Mononuclear cell (primary cell): ENCODE measurements at regions not wholly inside any gene's neighbourhood (a gene's known extent, or its start where the extent isn't known, plus 50 kb on each side); places are given as distances from the start of the nearest gene placed in this dataset.

Experiments
- H3K27me3 ChIP-seq: 2 replicates; pipeline ENCODE4 v1.6.0; 2011; ENCODE audit warnings: low read length, control low read depth; ENCODE audit not compliant: insufficient read depth
- H3K4me1 ChIP-seq: 2 replicates; pipeline ENCODE4 v1.5.1; 2011; ENCODE audit warnings: mild to moderate bottlenecking, low read length, control low read depth; ENCODE audit not compliant: insufficient read depth
- H3K4me3 ChIP-seq: 2 replicates; pipeline ENCODE4 v1.5.1; 2011; ENCODE audit warnings: mild to moderate bottlenecking, low read length, moderate library complexity
- H3K9me3 ChIP-seq: 2 replicates; pipeline ENCODE4 v1.5.1; 2011; ENCODE audit warnings: low read depth, mild to moderate bottlenecking, control low read depth, low read length

GRCh38 chr4:57291911-57292310 lies 181.7 kb upstream of the IGFBP7 start:
- H3K4me1 ChIP-seq = no peaks in the 10 kb centered on the region
- no peaks in the 10 kb centered on the region for H3K27me3 ChIP-seq
- H3K9me3 ChIP-seq = no peaks in the 10 kb centered on the region
- H3K4me3 ChIP-seq = no peak overlapping the region

GRCh38 chr4:57287687-57288604 lies 177.8 kb upstream of the IGFBP7 start:
- Histone ChIP-seq H3K4me3 (no peak overlapping the region), H3K9me3 (no peaks in the 10 kb centered on the region), H3K27me3 (no peaks in the 10 kb centered on the region), H3K4me1 (no peaks in the 10 kb centered on the region)

- no peaks in the 10 kb centered on the region for H3K9me3 ChIP-seq
- H3K27me3 ChIP-seq = no peaks in the 10 kb centered on the region
- no peaks in the 10 kb centered on the region for H3K4me1 ChIP-seq
- no peak overlapping the region for H3K4me3 ChIP-seq
These were observed 172.7 kb upstream of the IGFBP7 start for GRCh38 chr4:57282933-57283310.

GRCh38 chr4:57280481-57280880 lies 170.3 kb upstream of the IGFBP7 start:
- H3K4me1 ChIP-seq = no peaks in the 10 kb centered on the region
- no peaks in the 10 kb centered on the region for H3K27me3 ChIP-seq
- no peak overlapping the region for H3K4me3 ChIP-seq
- no peaks in the 10 kb centered on the region for H3K9me3 ChIP-seq

- Histone ChIP-seq H3K27me3 (no peaks in the 10 kb centered on the region), H3K9me3 (no peaks in the 10 kb centered on the region), H3K4me1 (no peaks in the 10 kb centered on the region), H3K4me3 (no peak overlapping the region)
These were observed 168.6 kb upstream of the IGFBP7 start for GRCh38 chr4:57278780-57279179.

GRCh38 chr4:57274082-57274481 lies 163.9 kb upstream of the IGFBP7 start:
- H3K9me3 ChIP-seq = no peaks in the 10 kb centered on the region
- H3K4me1 ChIP-seq = no peaks in the 10 kb centered on the region
- no peak overlapping the region for H3K4me3 ChIP-seq
- H3K27me3 ChIP-seq = no peaks in the 10 kb centered on the region

- H3K4me3 ChIP-seq = no peak overlapping the region
- no peaks in the 10 kb centered on the region for H3K27me3 ChIP-seq
- H3K4me1 ChIP-seq = no peaks in the 10 kb centered on the region
- no peaks in the 10 kb centered on the region for H3K9me3 ChIP-seq
These were observed 160.2 kb upstream of the IGFBP7 start for GRCh38 chr4:57270346-57270745.

GRCh38 chr4:57265831-57266582 lies 155.8 kb upstream of the IGFBP7 start:
- no peaks in the 10 kb centered on the region for H3K9me3 ChIP-seq
- no peaks in the 10 kb centered on the region for H3K4me1 ChIP-seq
- H3K4me3 ChIP-seq = no peak overlapping the region
- H3K27me3 ChIP-seq = no peaks in the 10 kb centered on the region

- Histone ChIP-seq H3K4me1 (no peaks in the 10 kb centered on the region), H3K4me3 (no peak overlapping the region), H3K27me3 (no peaks in the 10 kb centered on the region), H3K9me3 (no peaks in the 10 kb centered on the region)
These were observed 144.6 kb upstream of the IGFBP7 start for GRCh38 chr4:57254754-57255153.

- no peaks in the 10 kb centered on the region for H3K9me3 ChIP-seq
- no peak overlapping the region for H3K4me3 ChIP-seq
- no peaks in the 10 kb centered on the region for H3K4me1 ChIP-seq
- no peaks in the 10 kb centered on the region for H3K27me3 ChIP-seq
These were observed 138.9 kb upstream of the IGFBP7 start for GRCh38 chr4:57249083-57249482.

- H3K27me3 ChIP-seq = no peaks in the 10 kb centered on the region
These were observed 132.9 kb upstream of the IGFBP7 start for GRCh38 chr4:57243076-57243475.

GRCh38 chr4:57234252-57234775 lies 124.1 kb upstream of the IGFBP7 start:
- Histone ChIP-seq H3K27me3 (no peaks in the 10 kb centered on the region), H3K9me3 (no peaks in the 10 kb centered on the region), H3K4me3 (no peak overlapping the region), H3K4me1 (no peaks in the 10 kb centered on the region)

More at GRCh38 chr4:57243076-57243475, 132.9 kb upstream of the IGFBP7 start:
- no peaks in the 10 kb centered on the region for H3K9me3 ChIP-seq
- no peaks in the 10 kb centered on the region for H3K4me1 ChIP-seq
- no peak overlapping the region for H3K4me3 ChIP-seq

GRCh38 chr4:57233386-57233785 lies 123.2 kb upstream of the IGFBP7 start:
- no peaks in the 10 kb centered on the region for H3K9me3 ChIP-seq
- no peaks in the 10 kb centered on the region for H3K4me1 ChIP-seq
- no peaks in the 10 kb centered on the region for H3K27me3 ChIP-seq
- no peak overlapping the region for H3K4me3 ChIP-seq

GRCh38 chr4:57231781-57232180 lies 121.6 kb upstream of the IGFBP7 start:
- Histone ChIP-seq H3K4me3 (no peak overlapping the region), H3K27me3 (no peaks in the 10 kb centered on the region), H3K9me3 (no peaks in the 10 kb centered on the region), H3K4me1 (no peaks in the 10 kb centered on the region)

GRCh38 chr4:57220734-57221133 lies 110.5 kb upstream of the IGFBP7 start:
- H3K9me3 ChIP-seq = no peaks in the 10 kb centered on the region
- H3K4me1 ChIP-seq = no peaks in the 10 kb centered on the region

More at GRCh38 chr4:57220734-57221133, 110.5 kb upstream of the IGFBP7 start:
- H3K4me3 ChIP-seq = no peak overlapping the region
- no peaks in the 10 kb centered on the region for H3K27me3 ChIP-seq
